NT2/D1 (cell line): ENCODE measurements at regions not wholly inside any gene's neighbourhood (a gene's known extent, or its start where the extent isn't known, plus 50 kb on each side); places are given as distances from the start of the nearest gene placed in this dataset.
"Not testable (repeated sequence)": the region's sequence is repeated elsewhere in the genome, so short reads cannot be mapped to it uniquely, and the experiment has no call there.

Experiments used
- DNase-seq: peaks from one replicate; pipeline ENCODE4 v3.0.0-alpha.2; 2011; ENCODE audit warnings: low read depth, low spot score
- H3K27me3 ChIP-seq: 2 replicates; pipeline ENCODE4 v1.6.0; 2011; ENCODE audit warnings: mild to moderate bottlenecking; ENCODE audit not compliant: insufficient read length, insufficient read depth
- H3K36me3 ChIP-seq: 2 replicates; pipeline ENCODE4 v1.6.1; 2011; ENCODE audit warnings: mild to moderate bottlenecking, low read length, mixed read lengths; ENCODE audit not compliant: insufficient read depth, insufficient read length
- H3K4me1 ChIP-seq: 2 replicates; pipeline ENCODE4 v1.5.1; 2011; ENCODE audit not compliant: insufficient read depth, insufficient read length
- H3K4me3 ChIP-seq: 2 replicates; pipeline ENCODE4 v1.5.1; 2011; ENCODE audit warnings: low read depth; ENCODE audit not compliant: insufficient read length
- H3K9ac ChIP-seq: 2 replicates; pipeline ENCODE4 v1.6.0; 2011; ENCODE audit warnings: low read depth; ENCODE audit not compliant: insufficient read length
- H3K9me3 ChIP-seq: 2 replicates; pipeline ENCODE4 v1.5.1; 2011; ENCODE audit warnings: mild to moderate bottlenecking, low read length; ENCODE audit not compliant: insufficient read depth
- SUZ12 ChIP-seq: IDR thresholded peaks from 2 replicates; pipeline ENCODE4 v1.6.1; 2011; ENCODE audit not compliant: insufficient read length, insufficient read depth; ENCODE audit errors: extremely low read depth
- YY1 ChIP-seq: IDR thresholded peaks from 2 replicates; pipeline ENCODE4 v1.6.1; 2011; ENCODE audit not compliant: insufficient read length, insufficient read depth
- ZNF274 ChIP-seq: IDR thresholded peaks from 2 replicates; pipeline ENCODE4 v1.6.1; 2011; ENCODE audit warnings: mild to moderate bottlenecking, low read depth, low read length

DNA sequence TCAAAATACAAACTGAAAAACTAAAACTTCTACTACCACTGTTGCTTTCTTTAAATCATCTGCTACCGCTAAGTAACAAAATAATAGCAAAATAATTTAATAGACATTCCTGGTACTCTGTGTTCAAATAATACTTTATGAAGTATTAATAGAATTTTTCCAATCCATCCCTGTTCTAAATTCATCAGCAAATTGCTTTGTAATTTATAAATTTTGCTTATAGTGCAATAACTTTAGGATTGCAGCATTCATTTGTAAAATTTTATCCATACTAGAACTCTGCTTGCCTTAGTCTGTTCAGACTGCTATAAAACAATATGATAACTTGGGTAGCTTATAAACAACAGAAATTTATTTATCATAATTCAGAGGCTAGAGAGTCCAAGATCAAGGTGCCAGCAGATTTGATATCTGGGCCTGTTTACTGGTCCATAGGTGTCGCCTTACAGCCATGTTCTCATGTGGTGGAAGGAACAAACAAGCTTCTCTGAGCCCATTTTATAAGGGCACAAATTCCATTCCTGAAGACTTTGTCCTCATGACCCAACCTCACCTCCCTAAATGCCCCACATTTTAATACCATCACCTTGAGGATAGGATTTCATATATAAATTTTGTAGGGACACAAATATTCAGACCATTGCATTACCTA, 415.1 kb upstream of the MAP2 start:
- peaks cover 18% of the 10 kb centered on the region; the same call in 1 of the 2 replicates for H3K9me3 ChIP-seq
- H3K4me1 ChIP-seq = no peaks in the 10 kb centered on the region
- H3K27me3 ChIP-seq = no peaks in the 10 kb centered on the region
- H3K4me3 ChIP-seq = no peak overlapping the region
- TF ChIP-seq SUZ12 = no peak
- TF ChIP-seq ZNF274 = no peak
- no peak for TF ChIP-seq YY1
- no peaks in the 10 kb centered on the region for H3K36me3 ChIP-seq
- no peak overlapping the region for H3K9ac ChIP-seq
- no peak for DNase-seq

DNA sequence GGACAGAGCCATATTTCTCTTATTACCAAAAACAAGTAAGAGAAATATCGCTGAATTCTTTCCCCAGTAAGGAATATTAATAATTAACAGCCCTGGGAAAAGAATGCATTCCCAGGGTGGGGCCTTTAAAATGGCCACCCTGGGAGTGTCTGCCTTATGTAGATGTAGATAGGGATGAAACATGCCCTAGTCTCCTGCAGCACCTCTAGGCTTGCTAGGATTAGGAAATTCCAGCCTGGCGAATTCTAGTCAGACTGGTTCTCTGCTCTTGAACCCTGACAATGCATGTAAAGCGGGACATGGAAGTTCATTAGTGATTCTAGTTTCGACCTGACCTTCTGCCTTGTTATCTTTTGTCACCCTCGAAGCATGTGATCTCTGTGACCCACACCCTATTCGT, 405.2 kb upstream of the MAP2 start:
- DNase-seq, H3K27me3 ChIP-seq, H3K9me3 ChIP-seq, H3K4me1 ChIP-seq, H3K9ac ChIP-seq, H3K4me3 ChIP-seq, H3K36me3 ChIP-seq: not testable (repeated sequence)

DNA sequence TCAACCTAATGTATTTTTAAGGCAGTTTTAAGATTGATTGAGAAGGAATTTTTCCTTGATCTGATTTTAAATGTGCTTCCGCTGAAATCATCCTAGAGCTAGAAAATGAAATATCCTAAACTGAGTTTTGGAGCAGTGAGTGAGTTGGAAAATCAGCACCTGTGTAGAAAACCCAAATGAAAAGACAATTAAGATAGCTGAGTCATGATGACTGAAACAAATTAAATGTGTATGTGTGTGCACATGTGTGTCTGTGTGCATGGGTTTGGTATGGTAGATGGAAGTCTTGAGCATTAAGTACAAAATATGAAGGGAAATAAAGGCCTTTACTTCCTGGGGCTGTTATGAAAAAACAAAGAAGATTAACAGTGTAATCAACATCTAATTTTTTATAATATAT, 394.6 kb upstream of the MAP2 start:
- no peak for DNase-seq
- Histone ChIP-seq H3K4me3 (no peak overlapping the region), H3K36me3 (no peaks in the 10 kb centered on the region), H3K9ac (no peak overlapping the region), H3K9me3 (no peaks in the 10 kb centered on the region), H3K4me1 (no peaks in the 10 kb centered on the region), H3K27me3 (no peaks in the 10 kb centered on the region)
- TF ChIP-seq ZNF274 (no peak), YY1 (no peak), SUZ12 (no peak)

DNA sequence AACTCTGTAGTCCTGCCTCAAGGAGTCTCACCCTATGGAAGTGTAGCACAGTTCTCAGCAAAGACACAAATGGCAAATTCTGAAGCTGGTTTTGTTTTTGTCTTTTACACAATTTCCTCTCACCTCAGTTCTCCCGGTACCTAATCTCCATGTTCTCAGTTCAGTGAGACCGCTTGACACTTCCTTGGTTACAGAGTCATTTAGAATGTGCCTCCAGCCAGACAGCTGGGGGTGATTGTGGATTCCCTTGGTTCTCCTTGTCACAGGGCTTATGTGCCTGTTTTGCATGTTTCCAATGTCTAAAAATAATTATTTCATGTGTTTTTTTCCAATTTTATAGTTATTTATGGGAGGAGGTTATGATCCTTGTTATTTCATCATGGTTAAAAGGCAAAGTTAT, 379.5 kb upstream of the MAP2 start:
- Histone ChIP-seq H3K36me3 (no peaks in the 10 kb centered on the region), H3K4me1 (no peaks in the 10 kb centered on the region), H3K27me3 (no peaks in the 10 kb centered on the region), H3K9ac (no peak overlapping the region), H3K9me3 (no peaks in the 10 kb centered on the region), H3K4me3 (no peak overlapping the region)
- DNase-seq = no peak
- TF ChIP-seq ZNF274 = no peak
- no peak for TF ChIP-seq SUZ12
- no peak for TF ChIP-seq YY1

DNA sequence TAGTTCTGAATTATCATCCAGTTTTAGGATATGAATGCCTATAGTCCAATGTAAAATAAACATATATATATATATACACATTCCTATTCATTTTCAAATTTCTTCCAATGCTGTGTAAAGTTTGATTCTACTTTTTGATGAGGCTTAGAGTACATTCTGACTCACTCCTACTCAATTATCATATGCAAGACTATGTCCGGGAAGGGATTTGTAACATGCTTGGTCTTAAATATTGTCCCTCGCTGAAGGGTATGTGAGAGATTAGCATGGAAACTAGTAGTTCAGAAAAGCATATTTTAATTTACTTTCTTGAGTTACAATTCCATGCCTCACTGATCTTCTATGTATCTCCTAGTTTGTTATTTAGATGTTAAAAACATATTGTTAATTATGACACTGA, 377.7 kb upstream of the MAP2 start:
- Histone ChIP-seq H3K9me3 (no peaks in the 10 kb centered on the region), H3K36me3 (no peaks in the 10 kb centered on the region), H3K9ac (no peak overlapping the region), H3K27me3 (no peaks in the 10 kb centered on the region), H3K4me1 (no peaks in the 10 kb centered on the region), H3K4me3 (no peak overlapping the region)
- TF ChIP-seq ZNF274 (no peak), SUZ12 (no peak), YY1 (no peak)
- no peak for DNase-seq

DNA sequence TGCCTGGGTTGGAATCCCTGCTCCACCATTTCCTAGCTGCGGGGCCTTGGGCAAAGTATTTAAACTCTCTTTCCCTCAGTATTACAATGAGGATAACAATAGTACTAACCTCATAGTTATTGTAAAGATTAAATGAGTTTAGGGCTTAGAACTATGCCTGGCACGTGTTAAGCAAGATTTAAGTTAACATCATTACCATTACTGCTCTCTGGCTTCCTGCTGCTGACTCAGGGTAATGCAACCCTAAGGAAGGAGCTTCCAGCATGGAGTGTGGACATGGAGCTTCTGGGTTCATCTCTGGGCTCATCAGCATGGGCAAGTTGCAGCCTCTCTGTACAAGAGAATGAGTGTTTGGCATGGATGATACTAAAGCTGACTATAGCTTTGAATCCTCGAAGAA, 374.2 kb upstream of the MAP2 start:
- H3K9ac ChIP-seq = no peak overlapping the region
- no peaks in the 10 kb centered on the region for H3K9me3 ChIP-seq
- no peaks in the 10 kb centered on the region for H3K36me3 ChIP-seq
- TF ChIP-seq ZNF274 (no peak), YY1 (no peak), SUZ12 (no peak)
- no peaks in the 10 kb centered on the region for H3K4me1 ChIP-seq
- no peaks in the 10 kb centered on the region for H3K27me3 ChIP-seq
- no peak for DNase-seq
- H3K4me3 ChIP-seq = no peak overlapping the region

DNA sequence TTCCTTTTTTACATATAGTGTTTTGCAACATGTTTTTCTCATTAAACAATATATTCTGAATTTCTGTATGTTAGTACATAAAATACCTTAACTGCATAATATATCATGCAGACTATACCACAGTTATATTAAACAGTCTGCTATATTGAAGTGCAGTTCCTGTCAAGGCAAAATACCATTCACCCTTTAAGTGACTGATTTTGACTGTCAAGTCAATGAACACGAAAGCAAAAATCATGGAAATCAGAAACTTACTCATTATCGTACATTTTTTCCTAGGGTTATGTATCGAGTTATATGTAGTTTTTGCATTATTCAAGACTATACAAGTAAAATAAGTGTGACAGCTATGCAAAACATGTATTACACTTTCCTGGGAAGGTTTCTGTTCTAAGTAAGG, 361.6 kb upstream of the MAP2 start:
- Histone ChIP-seq H3K9ac (no peak overlapping the region), H3K9me3 (no peaks in the 10 kb centered on the region), H3K27me3 (no peaks in the 10 kb centered on the region), H3K4me1 (no peaks in the 10 kb centered on the region), H3K4me3 (no peak overlapping the region), H3K36me3 (no peaks in the 10 kb centered on the region)
- TF ChIP-seq YY1 = no peak
- TF ChIP-seq ZNF274 = no peak
- TF ChIP-seq SUZ12 = no peak
- no peak for DNase-seq

DNA sequence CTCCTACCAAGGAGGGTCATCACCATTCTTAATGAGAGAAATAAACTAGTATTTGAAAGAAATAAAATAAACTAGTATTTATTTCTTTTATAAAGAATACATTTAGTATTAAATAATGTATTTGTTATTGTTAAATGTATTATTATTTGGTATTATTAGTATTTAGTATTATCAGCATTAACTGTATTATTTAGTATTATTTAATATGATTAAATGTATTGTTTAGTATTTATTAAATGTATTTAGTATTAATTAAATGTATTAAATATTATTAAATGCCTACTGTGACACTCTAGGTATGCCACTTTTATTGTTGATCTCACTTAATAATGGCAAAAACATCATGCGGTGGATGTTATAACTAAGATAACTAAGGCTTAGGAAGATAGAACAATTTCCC, 353.6 kb upstream of the MAP2 start:
- DNase-seq = no peak
- Histone ChIP-seq H3K36me3 (no peaks in the 10 kb centered on the region), H3K27me3 (no peaks in the 10 kb centered on the region), H3K4me3 (no peak overlapping the region), H3K9me3 (no peaks in the 10 kb centered on the region), H3K4me1 (no peaks in the 10 kb centered on the region), H3K9ac (no peak overlapping the region)
- TF ChIP-seq YY1 (no peak), SUZ12 (no peak), ZNF274 (no peak)
